IPS-20b (cell line): ENCODE measurements at regions not wholly inside any gene's neighbourhood (a gene's known extent, or its start where the extent isn't known, plus 50 kb on each side); places are given as distances from the start of the nearest gene placed in this dataset.

ENCODE experiments used
- H3K27ac ChIP-seq: one replicate; pipeline ENCODE4 v1.5.1; 2013; ENCODE audit warnings: low read length
- H3K27me3 ChIP-seq: 2 replicates; pipeline ENCODE4 v1.6.1; 2013; ENCODE audit warnings: mild to moderate bottlenecking, low read length, inconsistent platforms; ENCODE audit not compliant: insufficient read depth
- H3K36me3 ChIP-seq: 2 replicates; pipeline ENCODE4 v1.6.1; 2013; ENCODE audit warnings: low read depth, mild to moderate bottlenecking, inconsistent platforms, low read length, moderate library complexity; ENCODE audit not compliant: insufficient read depth
- H3K4me1 ChIP-seq: 2 replicates; pipeline ENCODE4 v1.6.1; 2013; ENCODE audit warnings: mild to moderate bottlenecking, control low read depth, inconsistent platforms, low read length, moderate library complexity; ENCODE audit not compliant: insufficient read depth
- H3K4me3 ChIP-seq: 2 replicates; pipeline ENCODE4 v1.5.1; 2013; ENCODE audit warnings: mild to moderate bottlenecking, low read length, inconsistent platforms
- H3K9ac ChIP-seq: 2 replicates; pipeline ENCODE4 v1.6.1; 2013; ENCODE audit warnings: low read depth, mild to moderate bottlenecking, inconsistent platforms, low read length, moderate library complexity
- H3K9me3 ChIP-seq: 2 replicates; pipeline ENCODE4 v1.6.1; 2013; ENCODE audit warnings: mild to moderate bottlenecking, low read depth, low read length, inconsistent platforms; ENCODE audit not compliant: insufficient read depth

DNA sequence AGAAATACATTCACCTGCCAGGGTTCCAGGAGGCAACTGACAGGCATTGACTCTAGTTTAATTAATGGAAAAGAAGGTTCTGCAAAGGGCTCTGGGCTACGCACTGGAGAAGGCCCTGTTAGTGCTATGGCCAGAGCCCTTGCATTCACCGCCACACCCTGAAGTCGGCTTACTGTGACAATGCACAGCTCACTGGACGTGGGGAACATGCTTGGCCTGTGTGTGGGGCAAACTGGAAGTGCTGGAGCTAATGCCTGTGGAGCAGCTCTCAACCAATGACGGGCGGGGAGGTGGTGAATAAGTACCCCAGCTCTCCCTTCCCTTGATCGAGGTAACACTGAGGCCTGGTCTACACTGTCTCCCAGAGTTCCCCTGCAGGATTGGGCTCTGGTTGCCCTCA lies 209.8 kb downstream of the HAUS1 start:
- H3K27me3 ChIP-seq: no peaks in the 10 kb centered on the region
- no peaks in the 10 kb centered on the region for H3K4me1 ChIP-seq
- no peak overlapping the region for H3K27ac ChIP-seq
- no peak overlapping the region for H3K9ac ChIP-seq
- H3K4me3 ChIP-seq: no peak overlapping the region
- H3K9me3 ChIP-seq: no peaks in the 10 kb centered on the region
- no peaks in the 10 kb centered on the region for H3K36me3 ChIP-seq

- Histone ChIP-seq H3K27ac (no peak overlapping the region), H3K4me3 (no peak overlapping the region), H3K4me1 (no peaks in the 10 kb centered on the region), H3K9me3 (no peaks in the 10 kb centered on the region), H3K36me3 (no peaks in the 10 kb centered on the region), H3K9ac (no peak overlapping the region), H3K27me3 (no peaks in the 10 kb centered on the region)
Measured at GRCh38 chr18:46315161-46315560, 211.0 kb downstream of the HAUS1 start.

DNA sequence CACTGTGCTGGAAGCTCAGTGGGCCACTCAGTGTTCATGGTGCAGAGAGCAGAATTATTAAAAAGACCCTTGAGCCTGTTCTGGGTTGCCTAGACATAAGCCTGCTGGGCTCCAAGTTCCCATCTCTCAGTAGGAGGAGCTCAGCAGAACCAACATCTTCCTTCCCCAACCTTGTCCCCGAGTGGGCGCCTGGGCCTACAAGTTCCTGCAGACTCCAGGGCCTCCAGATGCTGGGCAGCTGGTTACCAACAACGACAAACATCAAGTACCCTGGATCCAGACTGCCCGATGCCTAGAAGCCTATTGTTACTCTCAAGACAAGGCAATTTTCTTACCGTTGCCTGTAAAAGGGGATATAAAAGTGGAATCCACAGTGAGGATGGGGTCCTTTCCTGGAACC lies 214.2 kb downstream of the HAUS1 start:
- Histone ChIP-seq H3K36me3 (no peaks in the 10 kb centered on the region), H3K4me3 (no peak overlapping the region), H3K27me3 (no peaks in the 10 kb centered on the region), H3K9ac (no peak overlapping the region), H3K9me3 (no peaks in the 10 kb centered on the region), H3K27ac (no peak overlapping the region), H3K4me1 (peaks cover 16% of the 10 kb centered on the region)

GRCh38 chr18:46319783-46320182 lies 215.6 kb downstream of the HAUS1 start:
- no peak overlapping the region for H3K4me3 ChIP-seq
- no peak overlapping the region for H3K9ac ChIP-seq
- H3K4me1 ChIP-seq: peaks cover 19% of the 10 kb centered on the region
- no peaks in the 10 kb centered on the region for H3K9me3 ChIP-seq
- no peaks in the 10 kb centered on the region for H3K36me3 ChIP-seq
- no peaks in the 10 kb centered on the region for H3K27me3 ChIP-seq
- no peak overlapping the region for H3K27ac ChIP-seq

- Histone ChIP-seq H3K27me3 (no peaks in the 10 kb centered on the region), H3K36me3 (no peaks in the 10 kb centered on the region), H3K27ac (no peak overlapping the region), H3K4me3 (no peak overlapping the region), H3K4me1 (peaks cover 19% of the 10 kb centered on the region), H3K9me3 (no peaks in the 10 kb centered on the region), H3K9ac (no peak overlapping the region)
Measured at GRCh38 chr18:46320297-46320696, 216.1 kb downstream of the HAUS1 start.

DNA sequence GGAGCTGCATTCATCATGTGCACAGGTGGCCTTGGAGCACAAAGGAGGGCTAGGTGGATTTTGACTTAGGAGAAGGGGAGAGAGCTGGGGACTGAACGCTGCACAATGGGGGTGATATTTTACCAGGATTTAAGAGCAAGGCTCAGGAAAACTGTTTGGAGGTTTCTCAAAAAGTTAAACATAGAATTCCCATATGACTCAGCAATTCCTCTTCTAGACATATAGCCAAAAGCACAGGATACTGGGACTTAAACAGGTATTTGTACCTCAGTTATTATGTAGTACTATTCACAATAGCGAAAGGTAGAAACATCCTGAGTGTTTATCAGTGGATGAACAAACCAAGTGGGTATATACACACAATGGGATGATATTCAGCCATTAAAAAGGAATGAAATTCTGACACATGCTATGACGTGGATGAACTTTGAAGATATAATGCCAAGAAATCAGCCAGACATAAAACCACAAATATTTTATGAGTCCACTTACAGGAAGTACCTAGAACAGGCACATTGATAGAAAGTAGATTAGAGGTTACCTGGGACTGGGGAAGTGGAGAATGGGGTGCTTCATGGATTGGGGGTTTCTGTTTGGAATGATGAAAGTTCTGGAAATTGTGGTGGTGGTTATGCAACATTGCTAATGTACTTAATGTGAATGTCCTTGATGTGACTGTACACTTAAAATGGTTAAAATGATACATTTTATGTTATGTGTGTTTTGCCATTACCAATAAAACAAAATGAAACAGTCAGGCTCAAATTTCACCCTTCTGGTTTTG lies 216.9 kb downstream of the HAUS1 start:
- Histone ChIP-seq H3K36me3 (no peaks in the 10 kb centered on the region), H3K9ac (no peak overlapping the region), H3K27ac (no peak overlapping the region), H3K9me3 (no peaks in the 10 kb centered on the region), H3K4me1 (peaks cover 19% of the 10 kb centered on the region), H3K27me3 (no peaks in the 10 kb centered on the region), H3K4me3 (no peak overlapping the region)

DNA sequence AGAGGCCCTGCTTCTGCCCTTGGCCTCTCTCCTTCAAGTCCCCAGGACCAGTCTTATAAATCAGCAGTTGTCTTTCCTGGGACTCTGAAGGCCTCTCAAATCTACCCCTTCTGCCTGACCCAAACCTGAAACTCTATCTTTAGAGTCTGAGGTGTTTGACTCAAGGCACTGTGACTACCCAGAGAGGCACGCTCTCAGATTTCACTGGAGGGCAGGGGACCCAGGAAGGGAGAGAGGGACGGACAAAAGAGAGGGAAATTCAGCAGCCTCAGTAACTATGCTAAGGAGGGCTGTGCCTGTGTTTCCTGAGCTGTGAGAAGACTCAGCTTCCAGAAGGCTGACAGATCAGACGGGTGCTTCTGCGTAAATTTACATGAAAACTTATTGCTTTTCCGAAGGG lies 217.8 kb downstream of the HAUS1 start:
- no peaks in the 10 kb centered on the region for H3K9me3 ChIP-seq
- 0 out of 2 replicates have a peak overlapping the region, but pooled peaks have one; percentile 23 for H3K9ac ChIP-seq
- H3K27ac ChIP-seq: no peak overlapping the region
- 0 out of 2 replicates have a peak overlapping the region, but pooled peaks have one; percentile 7 for H3K4me3 ChIP-seq
- no peaks in the 10 kb centered on the region for H3K36me3 ChIP-seq
- H3K27me3 ChIP-seq: no peaks in the 10 kb centered on the region
- H3K4me1 ChIP-seq: peaks cover 19% of the 10 kb centered on the region

- no peak overlapping the region for H3K9ac ChIP-seq
- H3K27ac ChIP-seq: no peak overlapping the region
- H3K9me3 ChIP-seq: no peaks in the 10 kb centered on the region
- no peaks in the 10 kb centered on the region for H3K36me3 ChIP-seq
- H3K27me3 ChIP-seq: no peaks in the 10 kb centered on the region
- peaks cover 19% of the 10 kb centered on the region for H3K4me1 ChIP-seq
- H3K4me3 ChIP-seq: 0 out of 2 replicates have a peak overlapping the region, but pooled peaks have one; percentile 7
Measured at GRCh38 chr18:46322411-46322891, 218.3 kb downstream of the HAUS1 start.

DNA sequence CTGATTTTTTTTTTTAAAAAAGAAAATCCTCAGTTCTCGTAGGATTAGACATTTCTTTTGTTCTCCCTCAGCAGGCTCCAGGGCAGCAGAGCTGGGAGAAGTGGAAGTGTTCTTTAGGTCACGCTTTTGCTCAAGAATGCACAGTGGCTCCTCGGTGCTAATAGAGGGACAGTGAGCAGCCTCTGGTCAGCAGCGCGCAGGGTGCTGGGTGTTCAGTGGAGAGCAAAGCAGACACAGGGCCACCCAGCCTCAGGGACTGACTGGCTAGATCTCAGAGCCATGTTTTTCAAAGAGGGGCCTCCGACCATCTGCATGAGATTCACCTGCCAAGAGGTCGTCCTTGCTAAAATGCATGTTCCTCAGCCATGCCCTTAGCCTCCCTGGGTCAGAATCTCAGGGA lies 218.8 kb downstream of the HAUS1 start:
- Histone ChIP-seq H3K9ac (no peak overlapping the region), H3K27me3 (no peaks in the 10 kb centered on the region), H3K4me3 (no peak overlapping the region), H3K36me3 (no peaks in the 10 kb centered on the region), H3K9me3 (no peaks in the 10 kb centered on the region), H3K27ac (no peak overlapping the region), H3K4me1 (peaks cover 19% of the 10 kb centered on the region)

DNA sequence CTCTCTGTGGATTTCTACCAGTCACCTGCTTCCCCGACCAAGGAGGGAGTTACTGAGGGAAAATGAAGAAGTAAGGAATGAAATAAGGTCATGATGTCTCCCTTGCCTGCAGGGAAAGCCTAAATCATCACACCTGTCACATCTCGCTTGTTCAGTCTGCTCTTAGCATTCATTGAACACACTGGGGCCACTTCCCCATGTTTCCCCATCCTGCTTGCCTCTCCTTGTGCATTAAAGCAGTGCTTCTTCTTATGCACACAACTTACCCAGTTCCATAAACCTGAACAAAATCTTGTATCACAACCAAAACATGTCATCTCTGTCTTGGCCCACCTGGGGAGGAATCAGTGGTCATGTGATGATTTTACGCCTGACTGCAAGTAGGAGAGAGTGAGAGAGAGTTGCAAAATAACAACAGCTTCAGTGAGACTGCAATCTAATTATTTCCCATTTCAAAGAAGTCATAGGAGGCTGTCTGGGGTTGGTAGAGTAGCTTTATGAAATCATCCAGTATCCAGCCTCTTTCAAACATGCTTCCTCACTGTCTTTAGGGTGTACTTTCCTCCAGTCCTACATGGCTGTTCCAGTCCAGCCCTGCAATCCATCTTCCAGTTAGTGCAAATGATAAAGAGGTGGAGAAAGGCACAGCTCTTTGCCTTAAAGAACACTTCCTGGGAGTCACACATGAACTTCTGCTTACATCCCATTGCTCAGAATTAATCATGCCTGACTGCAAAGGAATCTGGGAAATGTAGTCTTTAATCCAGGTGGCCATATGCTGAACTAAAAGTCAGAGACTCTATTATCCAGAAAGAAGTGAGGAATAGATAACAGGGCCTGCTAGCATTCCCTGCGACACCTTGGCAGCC lies 220.1 kb downstream of the HAUS1 start:
- Histone ChIP-seq H3K27me3 (no peaks in the 10 kb centered on the region), H3K9ac (no peak overlapping the region), H3K36me3 (no peaks in the 10 kb centered on the region), H3K4me1 (peaks cover 19% of the 10 kb centered on the region), H3K27ac (no peak overlapping the region), H3K9me3 (no peaks in the 10 kb centered on the region), H3K4me3 (no peak overlapping the region)

- H3K36me3 ChIP-seq: no peaks in the 10 kb centered on the region
- H3K9me3 ChIP-seq: no peaks in the 10 kb centered on the region
- no peak overlapping the region for H3K9ac ChIP-seq
- no peak overlapping the region for H3K27ac ChIP-seq
- H3K4me3 ChIP-seq: no peak overlapping the region
- no peaks in the 10 kb centered on the region for H3K27me3 ChIP-seq
- H3K4me1 ChIP-seq: peaks cover 19% of the 10 kb centered on the region
Measured at GRCh38 chr18:46325895-46326294, 221.7 kb downstream of the HAUS1 start.
